ENCODE measurements at regions not wholly inside any gene's neighbourhood (a gene's known extent, or its start where the extent isn't known, plus 50 kb on each side); places are given as distances from the start of the nearest gene placed in this dataset.

DNA sequence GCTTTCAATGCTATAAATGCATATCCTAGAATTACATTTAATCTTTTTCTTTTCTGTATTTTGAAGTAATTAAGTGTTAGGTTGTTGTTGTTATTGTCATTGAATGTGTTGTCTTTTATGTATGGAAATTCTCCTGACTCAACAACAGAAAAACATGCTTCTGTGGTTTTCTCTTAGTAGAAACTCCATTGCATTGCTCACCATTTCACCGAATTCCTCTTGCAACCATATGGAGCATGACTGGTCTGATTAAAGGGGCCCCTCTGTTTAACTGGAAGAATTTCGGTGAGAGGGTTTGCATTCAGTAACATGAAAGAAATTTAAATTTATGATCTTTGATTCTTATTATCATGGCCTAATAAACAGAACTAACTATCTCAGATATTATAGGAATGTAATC, 454.3 kb upstream of the JARID2 start:
- Histone ChIP-seq H3K4me1 (ENCODE audit: control insufficient read depth, insufficient read depth, low read length) (no peaks in the 10 kb centered on the region), H3K4me3 (ENCODE audit: low read length) (no peak overlapping the region), H3K9me3 (ENCODE audit: control insufficient read depth, insufficient read depth, low read length) (no peaks in the 10 kb centered on the region), H3K27me3 (ENCODE audit: control insufficient read depth, insufficient read depth, low read length) (no peaks in the 10 kb centered on the region), H3K27ac (ENCODE audit: low read length) (no peak overlapping the region), H3K36me3 (ENCODE audit: control insufficient read depth, insufficient read depth, low read length) (no peaks in the 10 kb centered on the region)
- DNase-seq, result no peak
- ATAC-seq, result no peak
- intact Hi-C loops (cut with micrococcal nuclease), result no loop called here
- Mint-ChIP-seq H3K27ac (no peak overlapping the region), H3K9me3 (no peaks in the 10 kb centered on the region), H3K27me3 (ENCODE audit: low read depth in 2 of 2) (no peaks in the 10 kb centered on the region), H3K4me3 (no peak overlapping the region), H3K36me3 (no peaks in the 10 kb centered on the region), H3K4me1 (peaks cover 4 to 8% of the 10 kb centered on the region in 2 donors)
- TF ChIP-seq, protein P1, sequence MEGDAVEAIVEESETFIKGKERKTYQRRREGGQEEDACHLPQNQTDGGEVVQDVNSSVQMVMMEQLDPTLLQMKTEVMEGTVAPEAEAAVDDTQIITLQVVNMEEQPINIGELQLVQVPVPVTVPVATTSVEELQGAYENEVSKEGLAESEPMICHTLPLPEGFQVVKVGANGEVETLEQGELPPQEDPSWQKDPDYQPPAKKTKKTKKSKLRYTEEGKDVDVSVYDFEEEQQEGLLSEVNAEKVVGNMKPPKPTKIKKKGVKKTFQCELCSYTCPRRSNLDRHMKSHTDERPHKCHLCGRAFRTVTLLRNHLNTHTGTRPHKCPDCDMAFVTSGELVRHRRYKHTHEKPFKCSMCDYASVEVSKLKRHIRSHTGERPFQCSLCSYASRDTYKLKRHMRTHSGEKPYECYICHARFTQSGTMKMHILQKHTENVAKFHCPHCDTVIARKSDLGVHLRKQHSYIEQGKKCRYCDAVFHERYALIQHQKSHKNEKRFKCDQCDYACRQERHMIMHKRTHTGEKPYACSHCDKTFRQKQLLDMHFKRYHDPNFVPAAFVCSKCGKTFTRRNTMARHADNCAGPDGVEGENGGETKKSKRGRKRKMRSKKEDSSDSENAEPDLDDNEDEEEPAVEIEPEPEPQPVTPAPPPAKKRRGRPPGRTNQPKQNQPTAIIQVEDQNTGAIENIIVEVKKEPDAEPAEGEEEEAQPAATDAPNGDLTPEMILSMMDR (IDR thresholded peaks at IDR 0.05), result no peak
- 67% methylated on average over 1 of the region's 2 CpGs for WGBS (ENCODE audit: insufficient coverage)

DNA sequence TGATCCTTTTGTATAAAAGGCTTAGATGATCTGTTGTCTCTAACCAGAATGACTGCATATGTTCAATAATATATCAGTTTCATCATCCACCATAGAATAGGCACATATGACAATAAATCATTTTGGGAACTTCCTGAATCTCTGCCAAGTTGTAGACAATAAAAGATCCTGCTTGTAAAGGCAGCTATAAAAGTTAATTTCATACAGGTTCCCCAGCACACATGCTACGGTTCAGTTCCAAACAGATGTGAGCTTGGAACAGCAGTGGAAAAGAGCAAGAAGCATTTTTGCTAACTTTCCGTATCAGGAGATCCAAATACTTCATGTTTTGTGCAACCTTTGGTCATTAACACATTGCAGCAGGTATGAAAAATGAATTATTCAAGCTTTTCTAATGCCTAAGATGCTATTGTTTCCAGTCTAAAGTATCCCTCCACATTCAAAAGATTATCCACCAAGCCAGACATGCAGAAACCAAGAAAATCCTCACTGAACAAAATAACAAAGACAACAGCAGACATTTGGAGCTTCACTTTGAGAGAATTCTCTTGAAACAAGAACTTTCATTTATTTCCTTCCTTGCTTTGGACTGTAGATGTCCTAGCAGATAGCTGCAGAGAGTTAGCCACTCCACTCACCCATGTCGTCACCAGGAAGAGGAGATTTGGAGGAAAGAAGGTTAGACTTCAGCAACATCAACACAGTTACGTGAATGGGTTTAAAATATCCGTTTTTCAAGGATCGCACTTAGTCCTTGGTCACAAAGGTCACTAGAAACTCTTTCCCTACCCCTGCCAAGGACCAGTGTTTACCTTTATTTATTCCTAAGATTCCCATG, 453.5 kb upstream of the JARID2 start:
- H3K4me3 ChIP-seq (ENCODE audit: low read length), result no peak overlapping the region
- TF ChIP-seq, protein P1 (IDR thresholded peaks at IDR 0.05), result no peak
- Mint-ChIP-seq H3K36me3 (no peaks in the 10 kb centered on the region), H3K9me3 (no peaks in the 10 kb centered on the region), H3K27me3 (ENCODE audit: low read depth in 2 of 2) (no peaks in the 10 kb centered on the region), H3K27ac (no peak overlapping the region), H3K4me3 (no peak overlapping the region), H3K4me1 (no peaks in the 10 kb centered on the region)
- H3K4me1 ChIP-seq (ENCODE audit: control insufficient read depth, insufficient read depth, low read length), result no peaks in the 10 kb centered on the region
- no peaks in the 10 kb centered on the region for H3K27me3 ChIP-seq (ENCODE audit: control insufficient read depth, insufficient read depth, low read length)
- 77% methylated on average over 5 of the region's 6 CpGs for whole genome bisulfite sequencing (ENCODE audit: insufficient coverage)
- H3K27ac ChIP-seq (ENCODE audit: low read length), result no peak overlapping the region
- intact Hi-C loops (cut with micrococcal nuclease), result no loop called here
- ATAC-seq, result no peak
- no peaks in the 10 kb centered on the region for H3K36me3 ChIP-seq (ENCODE audit: control insufficient read depth, insufficient read depth, low read length)
- no peak for DNase-seq
- no peaks in the 10 kb centered on the region for H3K9me3 ChIP-seq (ENCODE audit: control insufficient read depth, insufficient read depth, low read length)

DNA sequence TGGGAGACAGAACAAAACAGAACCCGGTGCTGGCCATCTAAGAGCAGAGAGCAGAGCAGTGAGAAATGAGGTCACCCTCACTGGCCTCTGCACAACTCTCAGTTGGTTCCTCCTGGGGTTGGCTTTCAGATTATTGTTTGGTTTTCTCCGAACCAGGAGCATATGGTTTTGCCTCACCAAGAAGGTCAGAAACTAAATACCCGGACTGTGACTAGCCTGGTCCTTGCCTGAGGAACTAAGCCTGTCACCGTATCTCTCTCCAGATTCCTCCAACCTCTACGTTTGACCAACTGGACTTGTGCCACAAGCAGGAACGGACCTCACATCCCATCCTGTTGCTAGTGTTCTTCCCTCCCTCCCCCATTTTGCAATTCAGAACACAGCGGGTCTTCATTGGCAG, 450.4 kb upstream of the JARID2 start:
- Histone ChIP-seq H3K9me3 (ENCODE audit: control insufficient read depth, insufficient read depth, low read length) (no peaks in the 10 kb centered on the region), H3K27ac (ENCODE audit: low read length) (no peak overlapping the region), H3K4me3 (ENCODE audit: low read length) (no peak overlapping the region), H3K4me1 (ENCODE audit: control insufficient read depth, insufficient read depth, low read length) (no peaks in the 10 kb centered on the region), H3K27me3 (ENCODE audit: control insufficient read depth, insufficient read depth, low read length) (no peaks in the 10 kb centered on the region), H3K36me3 (ENCODE audit: control insufficient read depth, insufficient read depth, low read length) (no peaks in the 10 kb centered on the region)
- Mint-ChIP-seq H3K27ac (no peak overlapping the region), H3K9me3 (no peaks in the 10 kb centered on the region), H3K27me3 (ENCODE audit: low read depth in 2 of 2) (peaks cover 6 to 12% of the 10 kb centered on the region in 2 donors), H3K4me3 (no peak overlapping the region), H3K4me1 (peaks cover 5 to 6% of the 10 kb centered on the region in 2 donors), H3K36me3 (no peaks in the 10 kb centered on the region)
- TF ChIP-seq, protein P1 (IDR thresholded peaks at IDR 0.05), result no peak
- ATAC-seq (no peak), DNase-seq (no peak)
- 80% methylated on average over 7 of the region's 7 CpGs for WGBS (ENCODE audit: insufficient coverage)
- intact Hi-C loops (cut with micrococcal nuclease), result no loop called here
